SK-N-SH (cell line): ENCODE measurements at regions not wholly inside any gene's neighbourhood (a gene's known extent, or its start where the extent isn't known, plus 50 kb on each side); places are given as distances from the start of the nearest gene placed in this dataset.

Experiments
- CTCF ChIA-PET: fragments of 300-600, 350-600 bp; formaldehyde crosslinking; extraction: SDS; loops from one replicate; lab custom pipeline; 2021; lab: Yijun Ruan, JAX
- POLR2A ChIA-PET: fragments of 350-600 bp; sonication (Branson Sonifier 250); formaldehyde crosslinking; extraction: SDS; loops from one replicate; lab custom pipeline; 2020; ENCODE audit warnings: antibody characterized with exemption, inconsistent platforms; lab: Yijun Ruan, JAX
- DNase-seq: peaks from one replicate; pipeline ENCODE4 v3.0.0; 2012
- H2AFZ ChIP-seq: fragments of 200-600 bp; sonication (generic); 2 replicates; pipeline ENCODE4 v1.8.1; 2016; ENCODE audit warnings: antibody characterized with exemption, mild to moderate bottlenecking, low read depth
- H3F3A ChIP-seq: fragments of 200-600 bp; sonication (generic); replicated peaks from 2 replicates; pipeline ENCODE3; 2016; ENCODE audit warnings: antibody characterized with exemption, mild to moderate bottlenecking; ENCODE audit not compliant: insufficient read depth
- H3K27ac ChIP-seq, 2 experiments: fragments of 200-500 bp in 1 of 2; fragments of 200-600 bp in 1 of 2; sonication (Bioruptor generic) in 1 of 2; sonication (generic), shearing (Covaris generic) in 1 of 2; 2 replicates each; pipeline versions ENCODE4 v1.5.1 to v1.6.1; 2014 to 2016; ENCODE audit warnings: low read depth in 2 of 2, inconsistent platforms in 1 of 2, low read length in 1 of 2, mild to moderate bottlenecking in 1 of 2, mixed read lengths in 1 of 2
- H3K27me3 ChIP-seq: fragments of 200-600 bp; sonication (generic), shearing (Covaris generic); 2 replicates; pipeline ENCODE4 v1.6.1; 2016; ENCODE audit warnings: mixed run types; ENCODE audit not compliant: insufficient read depth
- H3K36me3 ChIP-seq, 2 experiments: fragments of 200-500 bp in 1 of 2; fragments of 200-600 bp in 1 of 2; sonication (Bioruptor generic) in 1 of 2; sonication (generic) in 1 of 2; replicated peaks in 1 of 2; 2 replicates each; pipeline versions ENCODE3 to v1.5.1; 2014 to 2016; ENCODE audit warnings: low read length in 1 of 2, mild to moderate bottlenecking in 1 of 2; ENCODE audit not compliant: insufficient read depth in 2 of 2, control insufficient read depth in 1 of 2
- H3K4me1 ChIP-seq, 2 experiments: fragments of 200-500 bp in 1 of 2; fragments of 200-600 bp in 1 of 2; sonication (Bioruptor generic) in 1 of 2; sonication (generic), shearing (Covaris generic) in 1 of 2; 2 replicates each; pipeline versions ENCODE4 v1.5.1 to v1.6.1; 2014 to 2016; ENCODE audit warnings: low read depth in 1 of 2, low read length in 1 of 2, mixed run types in 1 of 2; ENCODE audit not compliant: insufficient read depth in 2 of 2, control insufficient read depth in 1 of 2
- H3K4me2 ChIP-seq: fragments of 200-600 bp; sonication (generic), shearing (Covaris generic); 2 replicates; pipeline ENCODE4 v1.6.1; 2017; ENCODE audit warnings: mixed run types
- H3K4me3 ChIP-seq, 2 experiments: fragments of 200-500 bp in 1 of 2; fragments of 200-600 bp in 1 of 2; sonication (Bioruptor generic) in 1 of 2; sonication (generic), shearing (Covaris generic) in 1 of 2; 2 replicates each; pipeline versions ENCODE4 v1.5.1 to v1.8.1; 2014 to 2016; ENCODE audit warnings: low read depth in 2 of 2, inconsistent platforms in 1 of 2, low read length in 1 of 2, mild to moderate bottlenecking in 1 of 2, mixed read lengths in 1 of 2, moderate library complexity in 1 of 2
- H3K79me2 ChIP-seq: fragments of 200-600 bp; sonication (generic); 2 replicates; pipeline ENCODE4 v1.8.1; 2017; ENCODE audit warnings: mild to moderate bottlenecking; ENCODE audit not compliant: insufficient read depth
- H3K9ac ChIP-seq: fragments of 200-600 bp; sonication (generic); 2 replicates; pipeline ENCODE4 v1.6.1; 2017; ENCODE audit warnings: mixed run types
- H3K9me2 ChIP-seq: fragments of 200-600 bp; sonication (generic); 2 replicates; pipeline ENCODE4 v1.6.1; 2017; ENCODE audit warnings: mixed run types
- H3K9me3 ChIP-seq: fragments of 200-600 bp; sonication (generic); 2 replicates; pipeline ENCODE4 v1.6.1; 2017; ENCODE audit warnings: mixed run types, mild to moderate bottlenecking, moderate library complexity
- H4K20me1 ChIP-seq: fragments of 200-600 bp; sonication (generic); 2 replicates; pipeline ENCODE4 v1.6.1; 2017; ENCODE audit warnings: mild to moderate bottlenecking, mixed run types; ENCODE audit not compliant: insufficient read depth
- CHD2 ChIP-seq: fragments of 150-350 bp; IDR thresholded peaks from 2 replicates; pipeline ENCODE4 v1.6.1; 2018; ENCODE audit warnings: low read length; ENCODE audit not compliant: partially characterized antibody
- EP300 ChIP-seq, 2 experiments: IDR thresholded peaks; 2 replicates each; pipeline versions ENCODE4 v1.4.0 to v1.6.1; 2012; ENCODE audit warnings: borderline replicate concordance in 1 of 2, low read depth in 1 of 2, low read length in 1 of 2
- EZH2phosphoT487 ChIP-seq: fragments of 200-600 bp; sonication (generic); IDR thresholded peaks from 2 replicates; pipeline ENCODE4 v1.6.1; 2017; ENCODE audit warnings: low read depth, mixed run types, mild to moderate bottlenecking, antibody characterized with exemption, moderate library complexity, borderline replicate concordance
- FOSL2 ChIP-seq: IDR thresholded peaks from 2 replicates; pipeline ENCODE4 v1.4.0; 2012; ENCODE audit warnings: low read depth, mild to moderate bottlenecking, moderate library complexity, borderline replicate concordance
- FOXJ3 ChIP-seq: sonication (generic); formaldehyde crosslinking; IDR thresholded peaks from 2 replicates; pipeline ENCODE4 v1.5.1; 2020; ENCODE audit warnings: mild to moderate bottlenecking, missing genetic modification reagents
- GABPA ChIP-seq: IDR thresholded peaks from 2 replicates; pipeline ENCODE4 v1.4.0; 2012; ENCODE audit warnings: low read depth, mild to moderate bottlenecking
- GATA2 ChIP-seq: sonication (generic); formaldehyde crosslinking; IDR thresholded peaks from 2 replicates; pipeline ENCODE4 v1.5.0; 2020; ENCODE audit warnings: mild to moderate bottlenecking, missing genetic modification reagents
- NFIC ChIP-seq: IDR thresholded peaks from 2 replicates; pipeline ENCODE4 v1.4.0; 2012; ENCODE audit warnings: borderline replicate concordance
- PBX3 ChIP-seq: IDR thresholded peaks from 2 replicates; pipeline ENCODE4; 2012
- RAD21 ChIP-seq: IDR thresholded peaks from 2 replicates; pipeline ENCODE4 v1.6.1; 2012; ENCODE audit warnings: mild to moderate bottlenecking, low read length
- RXRA ChIP-seq: IDR thresholded peaks from 2 replicates; pipeline ENCODE4 v1.4.0; 2012; ENCODE audit warnings: low read depth, mild to moderate bottlenecking, borderline replicate concordance
- SMC3 ChIP-seq: IDR thresholded peaks from 2 replicates; pipeline ENCODE4 v1.6.1; 2012; ENCODE audit warnings: low read depth, low read length, improper control_type of control experiment
- TAF1 ChIP-seq: IDR thresholded peaks from 2 replicates; pipeline ENCODE4 v1.6.1; 2012; ENCODE audit warnings: low read depth, mild to moderate bottlenecking, low read length, moderate library complexity, borderline replicate concordance
- TCF12 ChIP-seq: IDR thresholded peaks from 2 replicates; pipeline ENCODE4 v1.4.0; 2012
- TEAD4 ChIP-seq: IDR thresholded peaks from 2 replicates; pipeline ENCODE4 v1.4.0; 2012; ENCODE audit warnings: mild to moderate bottlenecking, borderline replicate concordance; ENCODE audit not compliant: insufficient read depth
- WGBS: methylation state at CpG from one replicate; pipeline ENCODE4 v1.1.6; 2017; ENCODE audit warnings: low lambda C conversion rate; 5-methylcytosine and 5-hydroxymethylcytosine counted together
- TF ChIP-seq, protein P1 (sequence below): IDR thresholded peaks from 2 replicates; pipeline ENCODE4 v1.4.0; 2012; ENCODE audit warnings: low read depth
- TF ChIP-seq, protein P2 (sequence below): fragments of 200-600 bp; sonication (generic); IDR thresholded peaks from 2 replicates; pipeline ENCODE4 v1.6.1; 2017; ENCODE audit warnings: antibody characterized with exemption, mild to moderate bottlenecking, moderate library complexity
- TF ChIP-seq, protein P3 (sequence below): fragments of 150-350 bp; IDR thresholded peaks from 2 replicates; pipeline ENCODE4 v1.6.1; 2016; ENCODE audit warnings: mild to moderate bottlenecking, low read depth, low read length
- TF ChIP-seq, protein P4 (sequence below): fragments of 150-350 bp; IDR thresholded peaks from 2 replicates; pipeline ENCODE4 v1.6.1; 2017; ENCODE audit warnings: antibody characterized with exemption, low read length, low read depth, borderline replicate concordance
- TF ChIP-seq, protein P5 (sequence below): IDR thresholded peaks from 2 replicates; pipeline ENCODE4 v1.4.0; 2012; ENCODE audit warnings: low read depth, borderline replicate concordance

DNA sequence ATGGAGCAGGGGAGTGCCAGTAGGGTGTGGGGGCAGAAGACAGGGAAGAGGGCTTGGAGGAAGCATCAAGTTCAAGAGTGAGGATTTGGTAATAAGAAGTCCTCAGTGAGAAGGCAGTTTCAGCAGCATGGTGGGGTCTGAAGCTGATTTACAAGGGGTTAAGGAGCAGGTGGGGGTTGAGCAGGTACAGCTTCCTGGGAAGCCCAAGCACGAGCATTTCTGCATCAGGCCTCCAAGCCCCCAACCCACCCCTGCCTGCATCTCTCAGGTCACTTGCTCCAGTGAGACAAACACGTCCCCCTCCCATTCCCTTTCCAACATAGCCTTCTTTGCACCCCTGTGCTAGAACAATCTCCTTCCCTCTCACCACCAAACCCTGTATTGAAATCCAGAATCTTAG is 574.7 kb downstream of the MATN1 start:
- H4K20me1 ChIP-seq: no peaks in the 10 kb centered on the region
- no peak overlapping the region for H3K9ac ChIP-seq
- no peak for DNase-seq
- no peak overlapping the region for H3K4me2 ChIP-seq
- no peaks in the 10 kb centered on the region for H3K36me3 ChIP-seq
- WGBS: 9% methylated on average over 2 of the region's 2 CpGs
- no peaks in the 10 kb centered on the region for H3K9me3 ChIP-seq
- CTCF ChIA-PET: interaction anchor here (1.0 kb wide), 1 partner anchor 37 kb away, joined by 3 read pairs; no protein-coding TSS in a partner anchor
- no peaks in the 10 kb centered on the region for H3K4me1 ChIP-seq
- H3F3A ChIP-seq: no peaks in the 10 kb centered on the region
- H3K4me3 ChIP-seq: no peak overlapping the region
- no peaks in the 10 kb centered on the region for H3K9me2 ChIP-seq
- no peaks in the 10 kb centered on the region for H3K27me3 ChIP-seq
- TF ChIP-seq, protein P1, sequence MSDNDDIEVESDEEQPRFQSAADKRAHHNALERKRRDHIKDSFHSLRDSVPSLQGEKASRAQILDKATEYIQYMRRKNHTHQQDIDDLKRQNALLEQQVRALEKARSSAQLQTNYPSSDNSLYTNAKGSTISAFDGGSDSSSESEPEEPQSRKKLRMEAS: no peak
- no peak for TF ChIP-seq RXRA
- TF ChIP-seq FOXJ3 (CRISPR knock-in tag): no peak
- TF ChIP-seq, protein P2, sequence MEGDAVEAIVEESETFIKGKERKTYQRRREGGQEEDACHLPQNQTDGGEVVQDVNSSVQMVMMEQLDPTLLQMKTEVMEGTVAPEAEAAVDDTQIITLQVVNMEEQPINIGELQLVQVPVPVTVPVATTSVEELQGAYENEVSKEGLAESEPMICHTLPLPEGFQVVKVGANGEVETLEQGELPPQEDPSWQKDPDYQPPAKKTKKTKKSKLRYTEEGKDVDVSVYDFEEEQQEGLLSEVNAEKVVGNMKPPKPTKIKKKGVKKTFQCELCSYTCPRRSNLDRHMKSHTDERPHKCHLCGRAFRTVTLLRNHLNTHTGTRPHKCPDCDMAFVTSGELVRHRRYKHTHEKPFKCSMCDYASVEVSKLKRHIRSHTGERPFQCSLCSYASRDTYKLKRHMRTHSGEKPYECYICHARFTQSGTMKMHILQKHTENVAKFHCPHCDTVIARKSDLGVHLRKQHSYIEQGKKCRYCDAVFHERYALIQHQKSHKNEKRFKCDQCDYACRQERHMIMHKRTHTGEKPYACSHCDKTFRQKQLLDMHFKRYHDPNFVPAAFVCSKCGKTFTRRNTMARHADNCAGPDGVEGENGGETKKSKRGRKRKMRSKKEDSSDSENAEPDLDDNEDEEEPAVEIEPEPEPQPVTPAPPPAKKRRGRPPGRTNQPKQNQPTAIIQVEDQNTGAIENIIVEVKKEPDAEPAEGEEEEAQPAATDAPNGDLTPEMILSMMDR: no peak
- no peak for TF ChIP-seq EZH2phosphoT487
- TF ChIP-seq CHD2: no peak
- TF ChIP-seq TCF12: no peak
- no peak for TF ChIP-seq RAD21
- TF ChIP-seq NFIC: no peak
- TF ChIP-seq TAF1: no peak
- TF ChIP-seq EP300 (IDR thresholded peaks at IDR 0.05; ENCODE audit: borderline replicate concordance in 1 of 2, low read depth in 1 of 2, low read length in 1 of 2): no peak
- TF ChIP-seq, protein P3, sequence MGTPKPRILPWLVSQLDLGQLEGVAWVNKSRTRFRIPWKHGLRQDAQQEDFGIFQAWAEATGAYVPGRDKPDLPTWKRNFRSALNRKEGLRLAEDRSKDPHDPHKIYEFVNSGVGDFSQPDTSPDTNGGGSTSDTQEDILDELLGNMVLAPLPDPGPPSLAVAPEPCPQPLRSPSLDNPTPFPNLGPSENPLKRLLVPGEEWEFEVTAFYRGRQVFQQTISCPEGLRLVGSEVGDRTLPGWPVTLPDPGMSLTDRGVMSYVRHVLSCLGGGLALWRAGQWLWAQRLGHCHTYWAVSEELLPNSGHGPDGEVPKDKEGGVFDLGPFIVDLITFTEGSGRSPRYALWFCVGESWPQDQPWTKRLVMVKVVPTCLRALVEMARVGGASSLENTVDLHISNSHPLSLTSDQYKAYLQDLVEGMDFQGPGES: no peak
- TF ChIP-seq PBX3: no peak
- TF ChIP-seq, protein P4, sequence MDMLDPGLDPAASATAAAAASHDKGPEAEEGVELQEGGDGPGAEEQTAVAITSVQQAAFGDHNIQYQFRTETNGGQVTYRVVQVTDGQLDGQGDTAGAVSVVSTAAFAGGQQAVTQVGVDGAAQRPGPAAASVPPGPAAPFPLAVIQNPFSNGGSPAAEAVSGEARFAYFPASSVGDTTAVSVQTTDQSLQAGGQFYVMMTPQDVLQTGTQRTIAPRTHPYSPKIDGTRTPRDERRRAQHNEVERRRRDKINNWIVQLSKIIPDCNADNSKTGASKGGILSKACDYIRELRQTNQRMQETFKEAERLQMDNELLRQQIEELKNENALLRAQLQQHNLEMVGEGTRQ: no peak
- TF ChIP-seq TEAD4: no peak
- TF ChIP-seq, protein P5, sequence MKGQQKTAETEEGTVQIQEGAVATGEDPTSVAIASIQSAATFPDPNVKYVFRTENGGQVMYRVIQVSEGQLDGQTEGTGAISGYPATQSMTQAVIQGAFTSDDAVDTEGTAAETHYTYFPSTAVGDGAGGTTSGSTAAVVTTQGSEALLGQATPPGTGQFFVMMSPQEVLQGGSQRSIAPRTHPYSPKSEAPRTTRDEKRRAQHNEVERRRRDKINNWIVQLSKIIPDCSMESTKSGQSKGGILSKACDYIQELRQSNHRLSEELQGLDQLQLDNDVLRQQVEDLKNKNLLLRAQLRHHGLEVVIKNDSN: no peak
- TF ChIP-seq SMC3: no peak
- no peak for TF ChIP-seq GABPA
- no peak for TF ChIP-seq GATA2 (CRISPR knock-in tag)
- TF ChIP-seq FOSL2: no peak
- TF ChIP-seq, all 33 proteins: peak for 0
- H2AFZ ChIP-seq: no peak overlapping the region
- POLR2A ChIA-PET: no interaction called here
- no peaks in the 10 kb centered on the region for H3K79me2 ChIP-seq
- no peak overlapping the region for H3K27ac ChIP-seq
